ENCODE measurements at regions not wholly inside any gene's neighbourhood (a gene's known extent, or its start where the extent isn't known, plus 50 kb on each side); places are given as distances from the start of the nearest gene placed in this dataset.

DNA sequence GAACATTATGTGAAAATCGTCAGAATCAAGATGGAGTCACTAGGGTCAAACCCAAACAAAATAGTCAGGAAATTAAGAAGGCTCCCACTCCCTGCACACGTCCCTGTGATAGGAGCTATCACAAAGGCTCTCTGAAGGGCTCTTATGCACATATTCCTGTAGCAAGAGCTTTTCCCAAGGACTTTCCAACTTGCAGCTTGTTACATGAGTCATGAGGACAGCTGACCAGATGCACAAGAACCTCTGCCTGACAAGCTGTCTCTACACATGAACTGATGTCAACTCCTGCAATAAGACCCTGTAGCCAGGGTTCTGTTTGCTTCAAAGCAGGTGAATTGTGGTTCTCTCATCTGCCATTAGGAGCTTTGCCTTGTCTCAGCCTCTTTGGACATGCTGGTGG lies 122.4 kb downstream of the OLFM1 start:
- H3K4me3 ChIP-seq (ENCODE audit: low read depth, low read length) = no peak overlapping the region
- TF ChIP-seq MYC (IDR thresholded peaks at IDR 0.05; ENCODE audit: low read depth, low read length) = no peak
- TF ChIP-seq, protein P1, sequence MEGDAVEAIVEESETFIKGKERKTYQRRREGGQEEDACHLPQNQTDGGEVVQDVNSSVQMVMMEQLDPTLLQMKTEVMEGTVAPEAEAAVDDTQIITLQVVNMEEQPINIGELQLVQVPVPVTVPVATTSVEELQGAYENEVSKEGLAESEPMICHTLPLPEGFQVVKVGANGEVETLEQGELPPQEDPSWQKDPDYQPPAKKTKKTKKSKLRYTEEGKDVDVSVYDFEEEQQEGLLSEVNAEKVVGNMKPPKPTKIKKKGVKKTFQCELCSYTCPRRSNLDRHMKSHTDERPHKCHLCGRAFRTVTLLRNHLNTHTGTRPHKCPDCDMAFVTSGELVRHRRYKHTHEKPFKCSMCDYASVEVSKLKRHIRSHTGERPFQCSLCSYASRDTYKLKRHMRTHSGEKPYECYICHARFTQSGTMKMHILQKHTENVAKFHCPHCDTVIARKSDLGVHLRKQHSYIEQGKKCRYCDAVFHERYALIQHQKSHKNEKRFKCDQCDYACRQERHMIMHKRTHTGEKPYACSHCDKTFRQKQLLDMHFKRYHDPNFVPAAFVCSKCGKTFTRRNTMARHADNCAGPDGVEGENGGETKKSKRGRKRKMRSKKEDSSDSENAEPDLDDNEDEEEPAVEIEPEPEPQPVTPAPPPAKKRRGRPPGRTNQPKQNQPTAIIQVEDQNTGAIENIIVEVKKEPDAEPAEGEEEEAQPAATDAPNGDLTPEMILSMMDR (IDR thresholded peaks at IDR 0.05; ENCODE audit: low read depth, low read length) = no peak
- no peak for TF ChIP-seq POLR2A (IDR thresholded peaks at IDR 0.05; ENCODE audit: extremely low read depth, insufficient read length)
- TF ChIP-seq, protein P2, sequence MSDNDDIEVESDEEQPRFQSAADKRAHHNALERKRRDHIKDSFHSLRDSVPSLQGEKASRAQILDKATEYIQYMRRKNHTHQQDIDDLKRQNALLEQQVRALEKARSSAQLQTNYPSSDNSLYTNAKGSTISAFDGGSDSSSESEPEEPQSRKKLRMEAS (IDR thresholded peaks at IDR 0.05; ENCODE audit: low read depth, low read length) = no peak
- DNase-seq (ENCODE audit: low read depth) = no peak

DNA sequence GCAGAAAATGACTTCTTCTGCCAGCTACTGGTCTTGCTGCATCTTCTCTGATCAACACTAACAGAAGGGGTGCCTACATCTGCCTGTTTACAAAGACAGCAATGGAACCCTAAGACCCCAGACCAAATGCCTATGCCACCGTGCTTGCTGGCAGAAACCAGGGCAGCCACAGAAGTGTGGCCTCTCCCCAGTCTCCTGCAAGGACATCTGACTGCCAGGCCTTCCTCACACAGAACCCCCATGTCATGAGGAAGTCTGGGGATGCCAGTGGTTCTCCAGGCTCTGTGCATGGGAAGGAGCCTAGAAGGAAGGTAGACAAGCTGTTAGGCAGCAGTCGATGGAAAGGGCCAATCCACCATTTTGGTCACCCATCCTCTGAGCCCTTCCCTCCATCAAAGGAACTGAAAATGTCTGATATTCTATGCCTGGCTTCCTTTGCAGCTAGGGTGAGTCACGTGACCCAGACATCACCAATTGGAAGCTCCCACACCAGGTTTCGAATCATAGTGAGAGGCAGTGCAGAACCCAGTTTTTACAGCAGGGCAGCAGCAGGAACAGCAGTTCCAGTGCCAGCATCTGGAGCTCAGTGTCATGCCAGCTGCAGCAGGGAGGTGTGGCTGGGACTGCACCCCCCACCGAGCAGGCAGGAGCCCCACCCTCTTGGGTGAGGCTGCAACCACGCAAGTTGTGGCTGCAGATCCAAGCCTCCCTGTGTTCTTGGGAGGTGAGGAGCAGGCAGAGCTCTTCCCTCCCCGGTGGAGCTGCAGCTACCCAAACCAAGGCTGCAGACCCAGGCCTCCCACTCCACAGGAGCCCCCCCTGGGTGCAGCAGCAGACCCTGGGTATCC lies 123.4 kb downstream of the OLFM1 start:
- no peak overlapping the region for H3K4me3 ChIP-seq (ENCODE audit: low read depth, low read length)
- no peak for DNase-seq (ENCODE audit: low read depth)
- TF ChIP-seq, protein P1 (IDR thresholded peaks at IDR 0.05; ENCODE audit: low read depth, low read length) = no peak
- TF ChIP-seq POLR2A (IDR thresholded peaks at IDR 0.05; ENCODE audit: extremely low read depth, insufficient read length) (no peak), MYC (IDR thresholded peaks at IDR 0.05; ENCODE audit: low read depth, low read length) (no peak)
- TF ChIP-seq, protein P2 (IDR thresholded peaks at IDR 0.05; ENCODE audit: low read depth, low read length) = no peak

DNA sequence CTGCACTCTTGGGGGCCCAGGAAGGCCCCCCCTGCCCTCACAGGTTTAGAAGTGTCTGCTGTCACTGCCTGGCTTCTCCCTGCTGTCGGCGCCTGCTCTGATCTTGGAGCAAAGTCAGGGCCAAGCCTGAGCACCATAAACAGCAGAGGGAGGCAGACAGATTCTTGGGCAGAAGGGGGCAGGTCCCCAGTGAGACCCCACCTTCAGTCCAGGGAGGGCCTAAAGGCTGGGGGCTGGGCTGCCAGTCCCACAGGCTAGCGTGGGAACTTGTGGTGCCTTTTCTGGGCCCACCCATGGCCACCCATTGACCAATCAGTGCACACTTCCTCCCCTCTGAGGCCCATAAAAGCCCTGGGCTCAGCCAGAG lies 124.0 kb downstream of the OLFM1 start:
- DNase-seq (ENCODE audit: low read depth) = no peak
- H3K4me3 ChIP-seq (ENCODE audit: low read depth, low read length) = no peak overlapping the region
- TF ChIP-seq, protein P1 (IDR thresholded peaks at IDR 0.05; ENCODE audit: low read depth, low read length) = no peak
- no peak for TF ChIP-seq POLR2A (IDR thresholded peaks at IDR 0.05; ENCODE audit: extremely low read depth, insufficient read length)
- no peak for TF ChIP-seq MYC (IDR thresholded peaks at IDR 0.05; ENCODE audit: low read depth, low read length)
- TF ChIP-seq, protein P2 (IDR thresholded peaks at IDR 0.05; ENCODE audit: low read depth, low read length) = no peak

GRCh38 chr9:135212961-135213360 lies 125.5 kb downstream of the OLFM1 start:
- no peak for DNase-seq (ENCODE audit: low read depth)
- no peak overlapping the region for H3K4me3 ChIP-seq (ENCODE audit: low read depth, low read length)
- TF ChIP-seq, protein P2 (IDR thresholded peaks at IDR 0.05; ENCODE audit: low read depth, low read length) = no peak
- TF ChIP-seq POLR2A (IDR thresholded peaks at IDR 0.05; ENCODE audit: extremely low read depth, insufficient read length) = no peak
- TF ChIP-seq MYC (IDR thresholded peaks at IDR 0.05; ENCODE audit: low read depth, low read length) = no peak
- TF ChIP-seq, protein P1 (IDR thresholded peaks at IDR 0.05; ENCODE audit: low read depth, low read length) = no peak

GRCh38 chr9:135213566-135213965 lies 126.1 kb downstream of the OLFM1 start:
- no peak overlapping the region for H3K4me3 ChIP-seq (ENCODE audit: low read depth, low read length)
- TF ChIP-seq POLR2A (IDR thresholded peaks at IDR 0.05; ENCODE audit: extremely low read depth, insufficient read length) = no peak
- no peak for TF ChIP-seq MYC (IDR thresholded peaks at IDR 0.05; ENCODE audit: low read depth, low read length)
- TF ChIP-seq, protein P2 (IDR thresholded peaks at IDR 0.05; ENCODE audit: low read depth, low read length) = no peak
- TF ChIP-seq, protein P1 (IDR thresholded peaks at IDR 0.05; ENCODE audit: low read depth, low read length) = no peak
- DNase-seq (ENCODE audit: low read depth) = no peak

Data from NB4 (cell line).